ENCODE measurements at regions not wholly inside any gene's neighbourhood (a gene's known extent, or its start where the extent isn't known, plus 50 kb on each side); places are given as distances from the start of the nearest gene placed in this dataset.

- Histone ChIP-seq H3K27ac (no peak overlapping the region), H3K4me1 (no peaks in the 10 kb centered on the region), H3K9me3 (no peaks in the 10 kb centered on the region), H3K36me3 (replicated peaks in 1 of 2; ENCODE audit: insufficient read depth in 1 of 2, low read depth in 2 of 2) (no peaks in the 10 kb centered on the region), H3K4me3 (no peak overlapping the region), H3K27me3 (no peaks in the 10 kb centered on the region)
- intact Hi-C loops (cut with DNase I) = no loop called here
- no peak for TF ChIP-seq POLR2A (IDR thresholded peaks at IDR 0.05)
- no peak for TF ChIP-seq CTCF (IDR thresholded peaks at IDR 0.05)
- DNase-seq = no peak
- no peak for ATAC-seq
- 84 to 90% methylated on average over 12 of the region's 12 CpGs for WGBS, 2 donors
Measured at GRCh38 chr1:22218618-22219250, 75.8 kb upstream of the WNT4 start.

DNA sequence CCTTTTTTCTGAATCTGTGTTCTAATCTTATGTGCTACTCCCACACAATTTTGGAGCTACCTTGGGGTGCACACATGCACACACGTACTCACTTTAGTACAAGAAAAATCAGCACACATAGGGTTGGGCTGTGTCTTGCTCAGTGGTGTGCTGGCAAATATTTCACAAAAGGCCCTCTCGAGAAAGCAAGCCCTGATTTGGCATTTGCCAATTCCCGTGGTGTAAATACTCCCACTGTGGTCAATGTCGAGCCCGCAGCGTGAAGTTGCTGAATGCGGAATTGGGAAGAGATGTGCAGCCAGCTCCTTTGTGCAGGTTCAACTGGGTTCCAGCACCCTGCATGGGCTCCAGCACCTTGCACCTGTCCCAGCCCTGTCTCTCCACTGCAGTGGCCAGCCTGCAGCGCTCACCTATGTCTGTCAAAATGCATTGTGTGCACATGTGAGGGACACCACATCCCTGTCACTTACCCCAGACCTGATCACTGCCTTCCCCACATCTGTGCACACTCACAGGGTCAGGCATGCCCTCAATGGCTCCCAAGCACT, 78.4 kb upstream of the WNT4 start:
- Histone ChIP-seq H3K4me3 (no peak overlapping the region), H3K27ac (no peak overlapping the region), H3K36me3 (replicated peaks in 1 of 2; ENCODE audit: insufficient read depth in 1 of 2, low read depth in 2 of 2) (no peaks in the 10 kb centered on the region), H3K4me1 (no peaks in the 10 kb centered on the region), H3K27me3 (no peaks in the 10 kb centered on the region), H3K9me3 (no peaks in the 10 kb centered on the region)
- 86 to 88% methylated on average over 7 to 8 of the region's 8 CpGs for WGBS, 2 donors
- TF ChIP-seq CTCF (IDR thresholded peaks at IDR 0.05) = no peak
- DNase-seq (peak in 1 of 4 donors; percentile 2), ATAC-seq (no peak)
- intact Hi-C loops (cut with DNase I) = no loop called here

DNA sequence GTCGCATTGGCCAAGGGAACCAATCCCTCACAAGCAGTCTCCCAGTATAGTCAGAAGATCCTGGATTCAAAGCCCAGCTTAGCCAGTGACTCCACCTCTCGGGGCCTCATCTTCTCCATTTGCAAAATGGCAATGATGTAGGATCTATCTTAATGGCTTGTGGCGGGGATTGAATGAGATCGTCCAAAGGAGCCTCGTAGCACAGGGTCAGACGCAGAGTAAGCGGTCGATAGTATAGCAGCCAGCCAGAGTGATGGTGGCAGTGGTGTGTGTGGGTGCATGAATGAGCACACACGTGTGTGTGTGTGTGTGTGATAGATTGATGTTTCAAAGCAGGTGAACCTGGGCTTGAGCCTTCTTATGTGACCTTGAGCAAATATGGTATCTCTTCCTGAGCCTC, 79.8 kb upstream of the WNT4 start:
- WGBS, 2 donors = 79 to 80% methylated on average over 9 of the region's 9 CpGs
- TF ChIP-seq POLR2A (IDR thresholded peaks at IDR 0.05) = no peak
- no peak for TF ChIP-seq CTCF (IDR thresholded peaks at IDR 0.05)
- DNase-seq (no peak), ATAC-seq (no peak)
- no peaks in the 10 kb centered on the region for H3K27me3 ChIP-seq
- no peaks in the 10 kb centered on the region for H3K4me1 ChIP-seq
- no peak overlapping the region for H3K27ac ChIP-seq
- H3K9me3 ChIP-seq = no peaks in the 10 kb centered on the region
- no peak overlapping the region for H3K4me3 ChIP-seq
- intact Hi-C loops (cut with DNase I) = no loop called here
- H3K36me3 ChIP-seq (replicated peaks in 1 of 2; ENCODE audit: insufficient read depth in 1 of 2, low read depth in 2 of 2) = no peaks in the 10 kb centered on the region

DNA sequence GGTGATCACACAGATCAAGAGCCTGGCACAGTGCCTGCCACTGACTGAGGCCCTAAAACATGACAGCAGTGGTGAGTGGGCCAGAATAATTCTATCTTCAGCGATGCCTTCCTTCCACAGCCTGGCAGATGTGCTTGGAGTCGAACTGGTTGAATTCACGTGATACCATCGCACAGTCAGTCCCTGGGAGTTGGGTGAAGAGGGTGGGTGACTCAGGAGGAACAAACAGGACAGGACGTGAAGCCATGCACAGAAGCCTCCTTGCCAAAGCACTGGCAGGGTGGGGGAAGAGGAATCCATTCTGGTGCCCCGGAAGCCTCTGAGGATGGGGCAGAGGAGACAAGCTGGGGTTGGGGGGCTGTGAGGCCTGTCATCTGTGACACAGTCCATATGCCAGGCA, 80.3 kb upstream of the WNT4 start:
- TF ChIP-seq POLR2A (IDR thresholded peaks at IDR 0.05) = no peak
- no peak for TF ChIP-seq CTCF (IDR thresholded peaks at IDR 0.05)
- DNase-seq (no peak), ATAC-seq (no peak)
- no peaks in the 10 kb centered on the region for H3K27me3 ChIP-seq
- intact Hi-C loops (cut with DNase I) = no loop called here
- H3K27ac ChIP-seq = no peak overlapping the region
- H3K9me3 ChIP-seq = no peaks in the 10 kb centered on the region
- H3K4me1 ChIP-seq = no peaks in the 10 kb centered on the region
- no peaks in the 10 kb centered on the region for H3K36me3 ChIP-seq (replicated peaks in 1 of 2; ENCODE audit: insufficient read depth in 1 of 2, low read depth in 2 of 2)
- no peak overlapping the region for H3K4me3 ChIP-seq
- 88 to 95% methylated on average over 6 of the region's 6 CpGs for WGBS, 2 donors

GRCh38 chr1:22224091-22224490, 81.2 kb upstream of the WNT4 start:
- DNase-seq = no peak
- Histone ChIP-seq H3K27ac (no peak overlapping the region), H3K27me3 (no peaks in the 10 kb centered on the region), H3K36me3 (replicated peaks in 1 of 2; ENCODE audit: insufficient read depth in 1 of 2, low read depth in 2 of 2) (no peaks in the 10 kb centered on the region), H3K9me3 (no peaks in the 10 kb centered on the region), H3K4me3 (no peak overlapping the region), H3K4me1 (peaks cover 4% of the 10 kb centered on the region)
- intact Hi-C loops (cut with DNase I) = no loop called here
- TF ChIP-seq POLR2A (IDR thresholded peaks at IDR 0.05) (no peak), CTCF (IDR thresholded peaks at IDR 0.05) (no peak)
- WGBS, 2 donors = 70 to 82% methylated on average over 5 of the region's 5 CpGs
- ATAC-seq = no peak
